ENCODE measurements at regions not wholly inside any gene's neighbourhood (a gene's known extent, or its start where the extent isn't known, plus 50 kb on each side); places are given as distances from the start of the nearest gene placed in this dataset.
A peak's percentile ranks its signal among the peaks of the same experiment; 100 is the strongest.

DNA sequence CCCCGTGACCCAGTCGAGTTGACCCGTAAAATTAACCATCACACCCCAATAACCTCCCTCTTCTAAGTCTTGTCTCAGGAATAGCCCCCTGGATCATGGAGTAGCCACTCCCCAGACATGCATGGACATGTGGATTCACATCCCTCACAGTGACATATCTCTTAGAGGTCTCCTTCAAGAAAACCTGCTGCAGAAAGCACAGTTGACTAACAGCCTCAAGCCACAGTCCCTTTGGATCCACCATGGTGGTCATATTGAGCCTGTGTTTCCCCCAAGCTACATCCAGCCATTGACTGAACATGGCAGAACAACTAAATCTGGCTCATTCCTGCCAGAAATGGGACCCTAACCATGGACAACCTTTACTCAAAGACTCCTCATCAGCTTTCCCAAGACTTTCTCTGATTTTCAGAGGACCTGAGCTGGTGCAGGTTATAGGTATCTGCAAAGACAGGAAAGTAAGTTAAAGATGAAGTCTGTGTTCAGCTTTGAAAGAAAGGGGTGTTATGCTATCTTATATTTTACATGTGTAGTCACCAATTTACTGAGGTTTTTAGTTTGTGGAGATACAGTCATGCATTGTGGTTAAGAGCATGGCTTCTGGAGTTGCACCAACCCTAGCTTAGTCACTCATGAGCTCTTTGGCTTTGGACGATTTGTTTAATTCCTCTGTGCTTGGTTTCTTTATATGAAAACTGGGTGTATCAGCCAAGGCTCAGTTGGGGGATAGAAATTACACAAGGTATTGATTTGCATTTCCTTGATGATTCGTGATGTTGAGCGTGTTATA is 219.1 kb downstream of the MYLK4 start:
- Histone ChIP-seq H3K36me3 (no peaks in the 10 kb centered on the region), H3K9me3 (no peaks in the 10 kb centered on the region), H3K4me1 (no peaks in the 10 kb centered on the region), H3K27ac (no peak overlapping the region), H3K27me3 (peaks cover 15% of the 10 kb centered on the region), H3K4me3 (no peak overlapping the region)
- TF ChIP-seq, protein P1, sequence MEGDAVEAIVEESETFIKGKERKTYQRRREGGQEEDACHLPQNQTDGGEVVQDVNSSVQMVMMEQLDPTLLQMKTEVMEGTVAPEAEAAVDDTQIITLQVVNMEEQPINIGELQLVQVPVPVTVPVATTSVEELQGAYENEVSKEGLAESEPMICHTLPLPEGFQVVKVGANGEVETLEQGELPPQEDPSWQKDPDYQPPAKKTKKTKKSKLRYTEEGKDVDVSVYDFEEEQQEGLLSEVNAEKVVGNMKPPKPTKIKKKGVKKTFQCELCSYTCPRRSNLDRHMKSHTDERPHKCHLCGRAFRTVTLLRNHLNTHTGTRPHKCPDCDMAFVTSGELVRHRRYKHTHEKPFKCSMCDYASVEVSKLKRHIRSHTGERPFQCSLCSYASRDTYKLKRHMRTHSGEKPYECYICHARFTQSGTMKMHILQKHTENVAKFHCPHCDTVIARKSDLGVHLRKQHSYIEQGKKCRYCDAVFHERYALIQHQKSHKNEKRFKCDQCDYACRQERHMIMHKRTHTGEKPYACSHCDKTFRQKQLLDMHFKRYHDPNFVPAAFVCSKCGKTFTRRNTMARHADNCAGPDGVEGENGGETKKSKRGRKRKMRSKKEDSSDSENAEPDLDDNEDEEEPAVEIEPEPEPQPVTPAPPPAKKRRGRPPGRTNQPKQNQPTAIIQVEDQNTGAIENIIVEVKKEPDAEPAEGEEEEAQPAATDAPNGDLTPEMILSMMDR (IDR thresholded peaks at IDR 0.05), result no peak
- intact Hi-C loops (cut with DNase I), result no loop called here
- DNase-seq (no peak), ATAC-seq (no peak)

- TF ChIP-seq, protein P1 (IDR thresholded peaks at IDR 0.05), result no peak
- ATAC-seq (no peak), DNase-seq (no peak)
- peaks cover 6% of the 10 kb centered on the region for H3K27me3 ChIP-seq
- H3K27ac ChIP-seq, result no peak overlapping the region
- intact Hi-C loops (cut with DNase I), result no loop called here
- no peak overlapping the region for H3K4me3 ChIP-seq
- H3K9me3 ChIP-seq, result no peaks in the 10 kb centered on the region
- H3K4me1 ChIP-seq, result no peaks in the 10 kb centered on the region
- H3K36me3 ChIP-seq, result no peaks in the 10 kb centered on the region
These were observed 221.5 kb downstream of the MYLK4 start for GRCh38 chr6:2529211-2529719.

DNA sequence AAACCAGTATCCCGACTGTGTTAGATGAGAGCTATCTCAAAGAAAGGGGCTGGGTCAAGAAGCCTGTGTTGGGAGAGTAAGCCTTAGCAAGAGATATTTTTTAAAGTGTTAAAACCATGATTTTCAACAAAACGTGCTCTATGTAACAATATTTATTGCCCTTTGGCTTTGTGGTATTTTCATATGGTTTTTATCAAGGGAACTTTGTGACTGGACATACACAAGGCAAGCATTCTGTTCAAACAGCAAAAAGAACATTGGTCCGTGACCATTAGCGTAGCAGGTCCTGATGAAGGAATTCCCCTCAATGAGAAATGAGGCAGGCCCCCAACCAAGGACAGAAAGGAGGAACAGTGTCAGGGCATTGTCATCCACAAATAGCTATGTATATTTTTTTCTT is 222.6 kb downstream of the MYLK4 start:
- H3K4me3 ChIP-seq, result no peak overlapping the region

DNA sequence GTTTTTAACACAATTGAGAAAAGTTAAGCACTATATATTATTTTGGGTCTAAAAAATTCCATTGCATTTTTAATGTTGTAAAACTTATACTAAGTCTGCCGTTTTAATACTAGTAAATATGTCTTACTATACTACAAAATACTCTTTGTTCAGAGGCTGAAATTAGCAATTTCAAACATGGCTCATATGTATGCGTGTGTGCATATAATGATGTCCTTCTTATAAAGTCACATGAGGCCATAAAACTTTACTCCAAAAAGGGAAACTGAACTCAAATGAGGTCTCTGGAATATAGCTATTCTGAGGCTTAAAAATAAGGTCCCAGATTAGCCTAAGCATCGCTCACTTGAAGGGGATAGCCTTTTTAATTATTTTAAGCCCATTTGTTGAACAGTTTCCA is 224.0 kb downstream of the MYLK4 start:
- ATAC-seq, result no peak
- intact Hi-C loops (cut with DNase I), result no loop called here
- TF ChIP-seq, protein P1 (IDR thresholded peaks at IDR 0.05), result no peak

More for the DNA sequence above, 222.6 kb downstream of the MYLK4 start:
- Histone ChIP-seq H3K9me3 (no peaks in the 10 kb centered on the region), H3K27me3 (peaks cover 6% of the 10 kb centered on the region), H3K36me3 (no peaks in the 10 kb centered on the region), H3K27ac (no peak overlapping the region), H3K4me1 (no peaks in the 10 kb centered on the region)
- ATAC-seq (no peak), DNase-seq (no peak)
- TF ChIP-seq, protein P1 (IDR thresholded peaks at IDR 0.05), result no peak
- intact Hi-C loops (cut with DNase I), result no loop called here

DNA sequence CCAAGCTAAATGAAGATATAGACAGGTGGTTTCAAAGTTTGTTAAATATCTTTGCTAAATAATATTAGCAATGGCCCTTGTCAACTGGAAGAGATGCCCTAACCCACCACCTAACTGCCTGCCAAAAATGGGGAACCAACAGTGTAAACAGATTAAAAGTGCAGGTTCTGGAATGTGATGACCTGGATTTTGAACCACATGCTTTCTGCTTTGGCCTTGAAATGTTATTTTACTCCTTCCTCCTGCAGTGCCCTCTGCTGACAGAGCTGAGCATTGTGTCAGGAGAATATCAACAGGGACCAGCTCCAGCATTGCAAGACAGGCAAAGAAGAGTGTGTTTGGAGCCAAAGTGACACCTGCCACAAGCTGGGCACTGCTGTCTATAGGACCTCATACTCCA is 226.6 kb downstream of the MYLK4 start:
- DNase-seq (no peak), ATAC-seq (peak; percentile 37)
- intact Hi-C loops (cut with DNase I), result no loop called here
- no peaks in the 10 kb centered on the region for H3K27me3 ChIP-seq
- no peak overlapping the region for H3K4me3 ChIP-seq
- no peaks in the 10 kb centered on the region for H3K4me1 ChIP-seq
- TF ChIP-seq, protein P1 (IDR thresholded peaks at IDR 0.05), result peak; percentile 10
- no peaks in the 10 kb centered on the region for H3K36me3 ChIP-seq
- H3K27ac ChIP-seq, result no peak overlapping the region
- no peaks in the 10 kb centered on the region for H3K9me3 ChIP-seq

More for the DNA sequence above, 224.0 kb downstream of the MYLK4 start:
- H3K9me3 ChIP-seq, result no peaks in the 10 kb centered on the region
- H3K36me3 ChIP-seq, result no peaks in the 10 kb centered on the region
- H3K27me3 ChIP-seq, result no peaks in the 10 kb centered on the region
- H3K27ac ChIP-seq, result no peak overlapping the region
- H3K4me3 ChIP-seq, result no peak overlapping the region
- H3K4me1 ChIP-seq, result no peaks in the 10 kb centered on the region
- DNase-seq, result no peak
